HG03575 (cell line): ENCODE measurements at regions not wholly inside any gene's neighbourhood (a gene's known extent, or its start where the extent isn't known, plus 50 kb on each side); places are given as distances from the start of the nearest gene placed in this dataset.
"Not testable (repeated sequence)": the region's sequence is repeated elsewhere in the genome, so short reads cannot be mapped to it uniquely, and the experiment has no call there.

Source experiments
- ATAC-seq: cut with Tn5 transposase; IDR thresholded peaks from one replicate; pipeline ENCODE4 v1.9.1; 2021; ENCODE audit not compliant: unreplicated experiment, insufficient number of reproducible peaks, low FRiP score; ENCODE audit errors: extremely low read depth

GRCh38 chr6:9388596-9388995, 953.3 kb upstream of the SLC35B3 start:
- ATAC-seq = no peak

- no peak for ATAC-seq
Observed at GRCh38 chr6:9380568-9380967, 945.2 kb upstream of the SLC35B3 start.

GRCh38 chr6:9373308-9373707, 938.0 kb upstream of the SLC35B3 start:
- no peak for ATAC-seq

- ATAC-seq = no peak
Observed at GRCh38 chr6:9370480-9370879, 935.1 kb upstream of the SLC35B3 start.

GRCh38 chr6:9365378-9365777, 930.0 kb upstream of the SLC35B3 start:
- ATAC-seq = no peak

GRCh38 chr6:9361749-9362148, 926.4 kb upstream of the SLC35B3 start:
- no peak for ATAC-seq

GRCh38 chr6:9360881-9361280, 925.5 kb upstream of the SLC35B3 start:
- ATAC-seq = no peak

DNA sequence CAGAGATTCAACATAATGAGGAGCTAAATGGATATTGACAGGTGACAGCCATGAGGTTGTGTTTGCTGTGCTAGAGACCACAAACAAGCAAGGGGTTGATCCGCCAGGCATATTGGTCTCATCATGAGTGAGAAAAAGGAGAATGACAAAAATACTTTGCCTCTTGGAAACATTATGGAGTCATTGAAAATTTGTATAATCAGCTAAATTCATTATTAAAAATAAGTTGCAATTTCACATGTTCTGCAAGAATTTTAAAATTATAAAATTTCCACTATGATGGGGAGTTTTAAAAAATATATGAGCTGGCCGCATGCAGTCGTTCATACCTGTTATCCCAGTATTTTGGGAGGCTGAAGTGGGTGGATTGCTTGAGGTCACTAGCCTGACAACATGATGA, 912.3 kb upstream of the SLC35B3 start:
- ATAC-seq = no peak

- no peak for ATAC-seq
Observed at GRCh38 chr6:9346923-9347322, 911.6 kb upstream of the SLC35B3 start.

DNA sequence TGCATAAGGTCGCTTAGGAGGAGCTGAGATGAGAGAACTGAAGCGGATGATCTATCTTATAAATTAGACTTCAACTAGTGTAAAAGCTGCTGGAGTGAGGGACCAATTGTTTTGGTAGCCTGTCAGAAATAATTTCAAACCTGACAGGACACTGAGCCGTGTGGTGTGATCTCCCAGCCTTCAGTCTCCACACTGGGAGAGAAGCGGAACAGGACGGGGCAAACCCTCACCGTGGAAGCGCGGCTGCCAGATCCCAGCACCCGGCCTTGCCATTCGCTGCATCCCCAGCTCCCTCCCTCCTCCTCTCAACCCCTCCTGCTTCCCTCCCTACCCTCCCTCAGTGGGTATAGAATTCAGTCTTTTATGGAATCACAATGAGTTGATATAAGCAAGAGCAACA, 900.1 kb upstream of the SLC35B3 start:
- no peak for ATAC-seq

GRCh38 chr6:9334979-9335378, 899.6 kb upstream of the SLC35B3 start:
- ATAC-seq = no peak

DNA sequence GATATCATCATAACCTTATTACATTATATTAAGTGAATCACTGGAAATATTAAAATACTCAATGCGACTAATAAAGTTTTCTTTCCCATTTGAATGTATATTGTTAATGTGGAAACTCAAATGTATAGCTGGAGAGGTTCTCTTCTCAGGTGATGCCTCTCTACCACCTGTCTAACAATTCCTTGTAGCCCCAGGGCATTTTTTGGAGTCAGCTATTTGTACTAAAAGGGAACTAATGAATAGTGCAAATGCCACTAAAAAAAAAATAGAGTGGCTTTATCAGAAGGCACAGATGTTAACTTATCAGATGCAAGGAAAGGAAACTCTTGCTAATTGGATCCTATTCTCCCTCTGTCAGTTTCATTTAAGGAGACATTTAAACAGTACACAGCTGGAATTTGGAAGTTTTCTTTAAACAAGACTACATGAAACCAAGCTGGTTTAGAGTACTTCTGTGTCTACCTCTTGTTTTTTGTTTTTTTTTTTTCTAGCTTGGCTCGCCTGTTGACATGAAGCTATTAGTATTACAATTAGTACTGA, 897.0 kb upstream of the SLC35B3 start:
- ATAC-seq = no peak

DNA sequence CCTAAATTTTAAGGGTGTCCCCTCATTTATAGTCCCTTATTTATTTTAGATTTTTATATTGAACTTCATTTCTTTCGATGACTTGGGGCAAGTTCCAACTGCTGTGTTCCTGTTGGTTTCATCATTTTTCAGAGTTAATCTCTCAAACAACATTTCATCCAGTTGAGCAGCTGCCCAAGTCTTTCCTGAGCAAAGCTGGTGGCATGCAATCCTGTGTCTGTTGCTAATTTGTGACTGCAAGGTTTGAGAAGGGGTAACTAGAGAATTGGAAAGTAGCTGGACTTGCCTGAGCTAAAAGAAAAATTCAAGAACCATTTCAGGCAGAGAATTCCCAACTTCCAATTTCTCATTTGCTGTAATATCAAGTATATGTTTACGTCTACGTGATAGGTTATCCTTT, 881.5 kb upstream of the SLC35B3 start:
- ATAC-seq = no peak

- no peak for ATAC-seq
Observed at GRCh38 chr6:9315966-9316650, 880.8 kb upstream of the SLC35B3 start.

DNA sequence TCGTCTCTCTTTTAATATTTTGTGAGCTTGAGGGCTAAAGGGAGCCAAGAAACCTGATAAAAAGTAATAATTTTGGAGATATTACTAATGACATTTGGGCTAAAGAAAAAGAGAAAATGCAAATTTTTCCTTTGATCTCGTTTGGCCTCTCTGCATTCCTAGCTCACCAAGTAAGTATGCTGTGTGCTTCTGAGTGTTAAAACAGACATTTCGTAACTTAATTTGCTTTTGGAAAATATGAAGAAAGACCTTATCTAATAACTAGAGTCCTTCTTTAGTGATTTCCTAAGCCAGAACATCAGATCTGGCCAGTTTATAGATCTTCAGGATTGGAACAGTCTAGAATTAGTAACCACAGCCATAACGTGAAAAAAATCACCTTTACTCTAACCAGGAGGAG, 872.9 kb upstream of the SLC35B3 start:
- no peak for ATAC-seq

- ATAC-seq = no peak
Observed at GRCh38 chr6:9307786-9308185, 872.4 kb upstream of the SLC35B3 start.

- ATAC-seq = no peak
Observed at GRCh38 chr6:9307187-9307586, 871.8 kb upstream of the SLC35B3 start.

DNA sequence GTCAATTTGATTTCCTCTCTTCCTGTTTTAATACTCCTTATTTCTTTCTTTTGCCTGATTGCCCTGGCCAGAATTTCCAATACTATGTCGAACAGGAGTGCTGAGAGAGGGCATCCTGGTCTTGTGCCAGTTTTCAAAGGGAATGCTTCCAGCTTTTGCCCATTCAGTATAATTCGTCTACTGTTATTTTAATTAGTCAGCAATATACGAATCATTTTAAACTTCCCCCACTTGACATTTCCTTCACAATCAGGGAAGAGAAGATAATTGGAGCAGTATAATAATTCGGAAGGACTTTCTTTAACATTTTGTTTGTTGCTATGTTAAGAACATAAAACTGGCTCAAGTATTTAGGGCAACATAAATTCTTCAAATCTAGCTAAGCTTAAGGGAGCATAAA, 860.3 kb upstream of the SLC35B3 start:
- no peak for ATAC-seq

DNA sequence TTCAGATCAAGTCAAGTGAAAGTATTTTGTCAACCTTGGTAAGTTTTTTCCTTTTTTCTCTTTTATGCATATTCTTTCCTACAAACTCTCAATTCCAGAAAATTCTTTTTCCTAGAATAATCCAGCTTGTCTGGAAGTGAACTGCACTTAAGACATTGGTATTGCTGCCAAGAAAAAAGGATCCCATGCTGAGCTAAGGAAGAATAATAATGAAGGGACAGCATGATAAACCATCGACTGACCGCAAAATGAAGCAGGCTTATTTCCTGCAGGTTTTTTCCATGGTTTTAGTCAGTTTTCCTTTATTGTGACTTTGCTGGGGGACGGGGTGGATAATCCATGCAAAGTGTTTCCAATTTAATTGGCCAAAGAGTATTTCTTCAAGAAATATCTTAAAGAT, 857.6 kb upstream of the SLC35B3 start:
- no peak for ATAC-seq

GRCh38 chr6:9290342-9290741, 855.0 kb upstream of the SLC35B3 start:
- ATAC-seq = not testable (repeated sequence)

DNA sequence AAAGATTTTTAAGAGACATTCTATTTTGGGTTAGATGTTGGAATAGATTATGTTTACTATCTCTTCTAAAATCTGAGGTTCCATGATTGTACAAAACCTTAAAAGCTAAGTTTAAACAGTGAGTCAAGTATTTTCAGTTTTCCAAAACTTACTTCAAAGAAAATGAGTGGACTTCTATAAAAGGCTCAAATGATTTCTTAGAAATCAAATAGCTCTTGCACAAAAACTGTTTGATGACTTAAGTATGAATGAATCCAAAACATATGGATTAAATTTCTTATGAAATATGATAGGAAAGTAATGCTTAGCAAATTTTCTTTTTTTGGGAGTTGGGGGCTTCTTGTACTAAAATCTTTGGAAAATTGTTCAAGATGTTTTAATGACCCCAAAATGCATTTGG, 837.3 kb upstream of the SLC35B3 start:
- ATAC-seq = no peak
